Liver (tissue), 3 donors: ENCODE measurements at regions not wholly inside any gene's neighbourhood (a gene's known extent, or its start where the extent isn't known, plus 50 kb on each side); places are given as distances from the start of the nearest gene placed in this dataset.
"Not testable (repeated sequence)": the region's sequence is repeated elsewhere in the genome, so short reads cannot be mapped to it uniquely, and the experiment has no call there.

Experiments
- SP1 ChIP-seq: IDR thresholded peaks from 2 replicates; pipeline ENCODE4 v1.6.1; 2018; ENCODE audit warnings: antibody characterized with exemption, mild to moderate bottlenecking
- TF ChIP-seq, protein P1 (sequence below): fragments of 150-350 bp; IDR thresholded peaks from 2 replicates; pipeline ENCODE4 v1.5.1; 2017; ENCODE audit warnings: improper control_type of control experiment, low read depth, low read length; ENCODE audit not compliant: missing input control
- donor health status: healthy.
- donor health status: healthy.

GRCh38 chr7:145781388-145781787, 335.2 kb upstream of the CNTNAP2 start:
- TF ChIP-seq, protein P1, sequence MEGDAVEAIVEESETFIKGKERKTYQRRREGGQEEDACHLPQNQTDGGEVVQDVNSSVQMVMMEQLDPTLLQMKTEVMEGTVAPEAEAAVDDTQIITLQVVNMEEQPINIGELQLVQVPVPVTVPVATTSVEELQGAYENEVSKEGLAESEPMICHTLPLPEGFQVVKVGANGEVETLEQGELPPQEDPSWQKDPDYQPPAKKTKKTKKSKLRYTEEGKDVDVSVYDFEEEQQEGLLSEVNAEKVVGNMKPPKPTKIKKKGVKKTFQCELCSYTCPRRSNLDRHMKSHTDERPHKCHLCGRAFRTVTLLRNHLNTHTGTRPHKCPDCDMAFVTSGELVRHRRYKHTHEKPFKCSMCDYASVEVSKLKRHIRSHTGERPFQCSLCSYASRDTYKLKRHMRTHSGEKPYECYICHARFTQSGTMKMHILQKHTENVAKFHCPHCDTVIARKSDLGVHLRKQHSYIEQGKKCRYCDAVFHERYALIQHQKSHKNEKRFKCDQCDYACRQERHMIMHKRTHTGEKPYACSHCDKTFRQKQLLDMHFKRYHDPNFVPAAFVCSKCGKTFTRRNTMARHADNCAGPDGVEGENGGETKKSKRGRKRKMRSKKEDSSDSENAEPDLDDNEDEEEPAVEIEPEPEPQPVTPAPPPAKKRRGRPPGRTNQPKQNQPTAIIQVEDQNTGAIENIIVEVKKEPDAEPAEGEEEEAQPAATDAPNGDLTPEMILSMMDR: not testable (repeated sequence)
- not testable (repeated sequence) for TF ChIP-seq SP1
